GM18508 (cell line): ENCODE measurements at regions not wholly inside any gene's neighbourhood (a gene's known extent, or its start where the extent isn't known, plus 50 kb on each side); places are given as distances from the start of the nearest gene placed in this dataset.

Experiments
- ATAC-seq: cut with Tn5 transposase; IDR thresholded peaks from one replicate; pipeline ENCODE4 v1.9.1; 2021; ENCODE audit warnings: moderate number of reproducible peaks; ENCODE audit not compliant: insufficient read depth, unreplicated experiment

GRCh38 chr3:177551431-177551836, 354.2 kb upstream of the TBL1XR1 start:
- ATAC-seq = no peak

GRCh38 chr3:177552051-177552450, 354.8 kb upstream of the TBL1XR1 start:
- no peak for ATAC-seq

GRCh38 chr3:177553012-177553411, 355.7 kb upstream of the TBL1XR1 start:
- no peak for ATAC-seq

DNA sequence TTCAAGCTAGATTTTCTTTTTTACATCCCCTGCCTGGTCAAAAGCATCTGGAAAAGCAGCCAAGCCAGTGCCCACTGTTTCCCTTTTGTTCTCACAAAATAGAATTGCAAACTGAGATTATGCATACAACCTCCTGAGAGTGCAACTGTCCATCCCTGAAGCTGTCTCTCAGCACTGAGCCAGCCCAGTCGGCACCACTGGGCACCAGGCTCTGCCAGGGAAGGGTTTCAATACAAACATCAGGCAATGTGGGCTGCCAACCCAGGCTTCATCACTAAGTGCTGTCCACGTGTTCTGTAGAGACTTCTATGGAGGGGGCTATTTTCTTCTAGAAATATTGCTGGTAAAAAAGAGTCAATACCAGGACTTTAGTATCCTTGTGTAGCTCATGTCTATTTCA, 356.3 kb upstream of the TBL1XR1 start:
- ATAC-seq = no peak

DNA sequence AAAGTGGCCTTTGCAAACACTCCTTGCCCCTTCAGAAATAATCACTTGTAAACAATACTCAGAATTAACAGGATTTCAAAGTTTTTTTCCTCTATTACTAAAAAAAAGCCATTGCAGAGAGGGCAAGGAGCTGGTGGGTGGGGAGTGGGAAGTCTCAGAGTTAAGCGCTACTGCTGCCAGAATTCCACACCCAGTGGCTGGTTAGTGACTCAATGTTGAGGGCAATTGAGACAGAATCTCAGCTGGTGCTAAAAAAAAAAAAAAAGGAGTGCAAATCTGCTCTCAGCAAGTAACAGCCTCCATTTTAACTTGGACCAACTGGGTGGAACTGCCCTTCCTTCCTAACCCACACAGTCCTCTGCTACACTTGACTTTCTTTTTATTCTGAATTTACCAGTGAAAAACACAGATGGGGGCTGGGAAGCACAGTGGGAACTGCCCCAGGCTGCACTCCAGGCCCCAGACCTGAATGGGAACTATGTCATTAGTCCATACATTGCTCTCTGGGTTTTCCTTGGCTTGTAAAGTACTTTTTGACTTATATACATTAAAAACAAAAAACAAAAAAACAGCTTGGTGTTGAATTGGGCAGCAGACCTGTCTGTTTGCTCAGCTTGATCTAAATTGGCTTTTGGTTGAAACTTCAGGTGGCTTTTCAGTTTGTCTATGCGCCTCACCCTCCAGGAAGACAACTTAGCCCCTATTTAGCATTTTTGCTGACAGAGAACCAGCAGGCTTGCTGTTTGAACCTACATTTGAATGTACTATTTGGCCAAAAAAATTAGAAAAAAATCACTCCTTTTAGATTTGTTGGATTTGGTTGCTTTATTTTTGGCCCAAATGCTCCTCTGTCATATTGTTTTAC, 357.8 kb upstream of the TBL1XR1 start:
- ATAC-seq = no peak

DNA sequence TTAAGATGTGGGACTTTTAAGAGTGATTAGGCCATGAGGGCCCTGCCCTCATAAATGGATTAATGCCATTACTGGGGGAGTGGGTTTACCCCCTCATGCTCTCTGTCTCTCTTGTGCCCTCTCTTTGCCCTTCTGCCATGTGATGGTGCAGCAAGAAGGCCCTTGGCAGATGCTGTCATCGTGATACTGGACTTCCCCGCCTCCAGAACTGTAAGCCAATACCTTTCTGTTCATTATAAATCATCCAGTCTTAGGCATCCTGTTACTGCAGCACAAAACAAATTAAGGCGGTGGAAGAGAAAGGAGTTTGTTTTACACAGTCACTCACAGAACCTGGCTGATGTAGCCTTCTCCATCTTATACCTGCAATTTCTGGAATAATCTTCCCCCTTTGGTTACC, 360.3 kb upstream of the TBL1XR1 start:
- no peak for ATAC-seq

GRCh38 chr3:177561365-177561764, 364.1 kb upstream of the TBL1XR1 start:
- ATAC-seq = no peak

DNA sequence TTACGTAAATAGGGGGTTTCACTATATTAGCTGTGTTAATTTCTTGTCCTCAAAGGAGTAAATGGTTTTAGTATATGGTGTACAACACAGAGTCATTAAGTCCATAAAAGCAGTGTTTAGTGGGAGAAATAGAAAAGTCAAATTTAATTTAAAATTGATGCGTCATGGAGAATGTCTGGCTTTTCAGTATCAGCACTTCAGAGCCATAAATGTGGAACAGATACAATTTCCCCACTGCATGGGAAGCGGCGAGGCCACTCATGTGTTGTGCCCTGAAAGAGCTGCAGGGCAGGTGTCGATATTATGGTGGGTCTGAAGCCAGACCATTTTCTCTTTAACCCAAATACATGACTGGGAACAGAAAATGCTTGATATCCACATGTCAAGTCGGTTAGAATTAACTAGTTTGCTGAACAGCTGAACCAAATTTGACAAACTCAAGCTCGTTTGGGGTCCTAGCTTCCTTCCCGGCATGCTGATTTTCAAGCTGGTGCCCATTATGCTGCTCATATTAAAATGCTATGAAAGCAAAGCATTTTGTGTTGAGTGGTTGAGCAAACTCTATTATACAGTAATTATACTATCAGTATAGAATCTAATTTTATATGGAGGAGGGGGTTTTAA, 364.6 kb upstream of the TBL1XR1 start:
- ATAC-seq = no peak

- ATAC-seq = no peak
Measured at GRCh38 chr3:177563243-177563780, 366.0 kb upstream of the TBL1XR1 start.

GRCh38 chr3:177563792-177564191, 366.5 kb upstream of the TBL1XR1 start:
- ATAC-seq = no peak

DNA sequence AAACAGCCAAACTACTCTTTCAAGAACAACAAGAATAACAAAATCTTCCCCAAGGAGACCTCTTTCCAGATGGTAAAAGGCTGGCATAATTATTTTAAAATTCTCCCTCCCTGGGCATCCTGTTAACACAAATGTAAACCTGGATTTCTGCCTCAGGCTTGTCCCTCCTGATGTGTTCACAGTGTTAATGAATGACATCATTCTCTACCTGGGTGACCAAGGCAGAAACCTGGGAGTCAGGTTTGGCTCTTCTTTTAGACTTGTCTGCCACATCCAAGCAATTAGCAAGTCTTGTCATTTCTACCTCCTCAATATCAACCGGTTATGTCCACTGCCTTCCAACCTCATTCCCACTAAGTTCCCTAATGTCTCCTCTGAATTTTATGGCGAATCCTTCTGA, 368.7 kb upstream of the TBL1XR1 start:
- ATAC-seq = no peak

- no peak for ATAC-seq
Measured at GRCh38 chr3:177567833-177568232, 370.6 kb upstream of the TBL1XR1 start.

DNA sequence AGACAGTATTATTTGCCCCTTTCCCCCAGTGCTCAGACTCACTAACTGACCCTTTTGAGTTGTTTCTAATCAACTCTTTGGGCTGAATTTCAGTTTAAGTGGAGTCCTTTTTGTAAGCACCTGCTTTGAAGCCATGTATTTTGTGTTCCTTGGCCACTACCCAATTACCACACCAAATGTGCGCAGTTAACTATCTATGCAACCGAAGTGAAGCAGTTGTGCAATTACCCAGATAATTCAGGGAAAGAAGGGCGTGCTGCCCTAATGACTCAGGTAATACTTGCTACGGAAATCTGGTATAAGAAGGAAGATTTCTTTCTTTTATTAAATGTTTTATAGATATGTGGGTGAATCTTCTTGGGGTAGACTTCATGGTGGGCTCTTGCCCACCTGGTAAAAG, 371.9 kb upstream of the TBL1XR1 start:
- ATAC-seq = no peak

GRCh38 chr3:177569875-177570657, 372.8 kb upstream of the TBL1XR1 start:
- no peak for ATAC-seq

GRCh38 chr3:177571271-177571943, 374.1 kb upstream of the TBL1XR1 start:
- ATAC-seq = no peak

- no peak for ATAC-seq
Measured at GRCh38 chr3:177571944-177572315, 374.6 kb upstream of the TBL1XR1 start.

DNA sequence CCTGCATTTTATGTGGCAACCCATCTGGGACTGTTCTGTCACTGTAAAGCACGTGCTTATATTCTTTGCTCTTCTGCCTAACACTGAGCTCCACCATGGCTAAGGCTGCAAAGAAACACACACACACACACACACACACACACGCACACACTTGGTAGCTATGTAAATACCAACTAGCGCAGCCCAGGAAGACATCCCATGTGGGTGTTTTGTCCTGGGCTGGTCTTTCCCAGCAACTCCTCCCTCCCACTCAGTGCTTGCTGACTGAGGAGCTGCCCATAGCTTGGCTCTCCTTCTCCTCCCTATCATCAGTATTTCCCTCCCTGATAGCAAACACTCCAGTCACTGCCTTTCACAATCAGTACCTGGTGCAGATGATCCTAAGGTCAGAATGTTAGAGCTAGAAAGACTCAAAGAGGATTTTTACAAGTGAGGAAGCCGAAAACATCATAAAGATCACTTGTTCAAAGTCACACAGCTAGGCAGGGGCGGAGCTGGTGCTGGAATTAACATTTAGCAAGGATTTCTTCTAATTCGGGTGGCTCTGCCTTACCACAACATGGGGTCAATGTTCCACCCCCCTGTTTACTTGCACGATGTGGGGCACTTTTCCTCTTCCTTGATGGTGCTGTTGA, 377.1 kb upstream of the TBL1XR1 start:
- no peak for ATAC-seq

DNA sequence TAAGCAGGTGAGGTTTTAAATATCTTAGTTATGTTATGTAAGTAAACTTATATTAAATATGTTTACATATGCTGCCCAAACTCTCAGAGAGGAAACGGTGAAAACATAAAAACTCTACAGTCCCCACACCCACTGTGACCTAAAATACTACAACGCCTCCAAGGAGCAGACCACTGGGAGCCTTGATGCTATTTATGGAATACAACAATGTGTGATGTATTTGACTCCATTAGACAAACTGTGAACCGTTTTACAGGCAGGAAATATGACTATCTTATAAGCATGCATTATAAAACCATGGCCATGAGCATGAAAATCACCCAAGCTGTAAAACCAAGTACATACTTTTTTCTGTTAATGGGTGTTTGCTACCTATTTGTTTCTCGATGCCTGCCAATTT, 379.5 kb upstream of the TBL1XR1 start:
- no peak for ATAC-seq

- ATAC-seq = no peak
Measured at GRCh38 chr3:177578488-177578887, 381.2 kb upstream of the TBL1XR1 start.

DNA sequence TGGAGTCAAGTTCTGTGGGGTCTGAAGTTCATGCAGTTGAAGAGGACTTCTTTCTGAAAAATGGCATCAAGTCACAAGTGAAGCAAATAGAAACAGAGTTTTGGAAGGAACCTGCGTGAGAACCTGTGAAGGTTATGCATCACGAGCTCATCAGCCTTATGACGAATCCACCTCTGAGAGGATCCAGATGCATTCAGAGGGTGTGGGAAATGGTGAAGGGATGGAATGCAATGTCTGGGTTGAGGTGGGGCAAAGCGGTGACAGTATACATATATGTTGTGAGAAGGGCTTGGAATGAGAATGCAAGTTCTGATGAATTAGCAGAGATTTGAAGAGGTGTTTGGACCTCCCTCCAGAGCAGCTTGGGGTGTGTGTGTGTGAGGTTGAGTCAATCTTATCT, 382.1 kb upstream of the TBL1XR1 start:
- no peak for ATAC-seq
